Midbrain (tissue), 1 donor: ENCODE measurements at regions not wholly inside any gene's neighbourhood (a gene's known extent, or its start where the extent isn't known, plus 50 kb on each side); places are given as distances from the start of the nearest gene placed in this dataset.
"Not testable (repeated sequence)": the region's sequence is repeated elsewhere in the genome, so short reads cannot be mapped to it uniquely, and the experiment has no call there.

Experiments
- DNase-seq: peaks from one replicate; lab custom pipeline; 2025; lab: John Stamatoyannopoulos, UW

- DNase-seq, result no peak
Observed at GRCh38 chr10:84632866-84633265, 304.5 kb downstream of the CCSER2 start.

DNA sequence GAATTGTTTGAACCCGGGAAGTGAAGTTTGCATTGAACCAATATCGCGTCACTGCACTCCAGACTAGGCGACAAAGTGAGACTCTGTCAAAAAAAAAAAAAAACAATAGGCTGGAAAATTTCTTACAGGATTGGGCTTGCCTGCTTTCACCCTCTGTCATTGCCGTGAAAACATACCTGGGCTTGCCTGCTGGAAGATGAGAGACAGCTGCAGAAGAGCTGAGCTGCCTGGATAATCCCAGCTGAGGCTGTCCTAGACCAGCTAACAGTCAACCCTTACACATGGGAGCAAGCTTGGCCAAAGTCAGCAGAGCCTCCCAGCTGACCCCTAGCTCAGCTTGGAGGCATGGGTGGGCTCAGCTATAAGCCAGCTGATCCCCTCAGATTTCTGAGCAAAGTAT, 306.2 kb downstream of the CCSER2 start:
- DNase-seq, result no peak

DNA sequence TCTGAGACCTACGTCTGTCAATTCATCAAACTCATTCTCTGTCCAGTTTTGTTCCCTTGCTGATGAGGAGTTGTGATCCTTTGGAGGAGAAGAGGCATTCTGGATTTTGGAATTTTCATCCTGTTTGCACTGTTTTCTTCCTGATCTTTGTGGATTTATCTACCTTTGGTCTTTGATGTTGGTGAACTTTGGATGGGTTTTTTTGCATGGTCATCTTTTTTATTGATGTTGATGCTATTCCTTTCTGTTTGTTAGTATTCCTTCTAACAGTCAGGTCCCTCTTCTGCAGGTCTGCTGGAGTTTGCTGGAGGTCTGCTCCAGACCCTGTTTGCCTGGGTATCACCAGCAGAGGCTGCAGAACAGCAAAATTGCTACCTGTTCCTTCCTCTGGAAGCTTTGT, 322.2 kb downstream of the CCSER2 start:
- DNase-seq, result not testable (repeated sequence)

DNA sequence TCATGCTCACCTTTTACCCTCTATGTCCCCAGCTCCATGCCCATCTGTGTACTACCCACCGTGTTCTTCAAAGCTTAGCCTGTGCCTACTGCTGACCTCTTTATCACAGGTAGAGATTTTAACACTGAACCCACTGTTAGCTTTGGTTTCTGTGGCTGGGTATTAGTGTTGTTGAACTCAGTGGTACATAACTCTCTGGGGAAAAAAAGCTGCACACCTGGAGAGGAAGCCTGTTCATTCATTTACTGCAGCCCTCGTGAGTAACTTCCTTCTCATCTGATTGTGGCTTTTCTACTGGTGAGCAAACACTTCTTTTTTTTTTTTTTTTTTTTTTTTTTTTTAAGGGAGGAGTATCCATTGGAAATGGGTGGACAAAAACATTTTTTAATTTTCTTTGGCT, 326.3 kb downstream of the CCSER2 start:
- no peak for DNase-seq

DNA sequence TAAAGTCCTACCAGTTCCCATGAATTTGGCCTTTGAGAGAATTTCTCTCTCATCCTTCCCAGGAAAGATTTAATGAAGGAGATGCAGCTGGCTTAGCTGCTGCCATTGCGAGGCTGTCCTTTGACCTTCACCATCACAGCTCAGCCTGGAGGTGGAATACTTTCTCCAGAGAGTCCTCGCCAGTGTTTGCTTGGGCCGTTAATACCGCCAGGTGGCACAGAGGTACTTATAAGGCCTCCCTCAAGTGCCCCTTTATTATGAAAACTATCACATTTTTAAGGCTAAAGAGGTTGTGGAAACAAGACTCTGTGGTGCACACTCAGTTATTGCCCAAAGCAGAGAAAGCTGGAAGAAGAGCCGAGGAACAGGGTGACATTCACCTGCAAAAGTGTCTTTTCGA, 330.6 kb downstream of the CCSER2 start:
- no peak for DNase-seq

DNA sequence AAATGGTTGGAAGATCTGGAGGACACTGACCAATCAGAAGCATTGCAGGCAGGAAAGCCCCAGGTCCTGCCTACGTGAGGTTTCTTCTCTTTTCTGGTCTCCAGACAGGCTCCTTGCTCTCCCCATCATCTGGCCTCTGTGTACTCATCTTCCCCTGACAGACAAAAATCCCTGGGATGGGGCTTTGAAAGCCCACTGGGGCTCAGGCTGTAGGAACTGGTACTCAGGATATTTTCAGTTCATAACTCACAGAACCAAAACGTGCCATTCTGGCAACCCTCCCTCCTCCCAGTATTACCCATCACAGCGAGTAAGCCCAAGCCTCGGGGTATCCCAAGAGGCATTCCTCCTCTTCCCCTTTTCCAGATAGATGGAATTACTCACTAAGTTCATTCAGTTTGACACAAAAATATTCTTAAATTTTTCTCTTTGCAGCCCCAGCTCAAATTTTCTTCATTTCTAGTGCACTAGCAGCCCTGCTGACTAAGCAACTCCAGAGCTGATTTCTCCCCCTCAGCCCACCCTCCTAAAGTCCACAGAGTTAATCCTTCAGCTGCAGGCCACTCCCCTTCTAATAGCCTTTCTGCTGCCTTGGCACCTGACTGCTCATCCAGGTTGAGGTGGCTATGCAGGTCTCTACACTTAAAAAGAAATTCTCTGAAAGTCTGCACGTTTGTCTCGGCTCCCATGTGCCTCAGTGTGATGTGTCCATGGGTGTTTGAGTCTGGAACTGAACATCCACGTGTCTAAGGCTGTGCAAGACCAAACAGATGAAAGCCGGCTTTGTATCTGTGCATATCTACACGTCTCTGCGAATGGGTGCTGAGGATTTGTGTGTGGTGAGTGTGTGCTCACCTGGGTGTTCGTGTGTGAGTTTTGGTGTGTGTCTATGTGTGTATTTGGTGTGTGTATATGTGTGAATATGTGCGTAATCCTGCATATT, 331.4 kb downstream of the CCSER2 start:
- DNase-seq, result no peak

- no peak for DNase-seq
Observed at GRCh38 chr10:84660450-84661159, 332.2 kb downstream of the CCSER2 start.

GRCh38 chr10:84665211-84665610, 336.8 kb downstream of the CCSER2 start:
- DNase-seq, result no peak

DNA sequence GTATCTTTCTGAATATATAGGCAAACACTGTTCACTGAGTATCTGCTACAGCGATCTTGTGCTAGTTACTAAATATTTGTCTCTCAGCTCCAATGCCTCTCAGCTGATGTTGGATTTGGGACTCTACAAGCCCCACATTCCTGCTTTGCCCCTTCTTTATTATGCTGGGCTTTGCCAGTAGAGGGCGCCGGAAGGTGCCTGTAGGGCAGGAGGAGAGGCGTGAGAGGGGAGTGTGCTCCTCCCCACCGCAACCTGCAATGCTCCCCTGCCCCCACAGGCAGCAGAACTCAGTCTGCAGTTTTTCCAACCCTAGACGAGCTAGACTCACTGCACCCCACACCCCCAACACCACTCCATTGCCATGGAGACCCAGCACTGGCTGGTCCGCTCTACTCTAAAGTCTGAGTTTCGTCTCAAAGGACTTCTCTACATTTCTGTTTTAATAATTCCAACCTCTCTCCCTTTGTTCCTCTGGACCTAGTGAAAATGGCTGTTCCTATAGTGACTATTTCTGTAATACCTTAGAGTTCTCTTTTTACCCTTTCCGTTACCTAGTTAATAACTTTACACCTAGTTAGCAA, 337.6 kb downstream of the CCSER2 start:
- DNase-seq, result no peak

- DNase-seq, result no peak
Observed at GRCh38 chr10:84668186-84668763, 339.9 kb downstream of the CCSER2 start.

DNA sequence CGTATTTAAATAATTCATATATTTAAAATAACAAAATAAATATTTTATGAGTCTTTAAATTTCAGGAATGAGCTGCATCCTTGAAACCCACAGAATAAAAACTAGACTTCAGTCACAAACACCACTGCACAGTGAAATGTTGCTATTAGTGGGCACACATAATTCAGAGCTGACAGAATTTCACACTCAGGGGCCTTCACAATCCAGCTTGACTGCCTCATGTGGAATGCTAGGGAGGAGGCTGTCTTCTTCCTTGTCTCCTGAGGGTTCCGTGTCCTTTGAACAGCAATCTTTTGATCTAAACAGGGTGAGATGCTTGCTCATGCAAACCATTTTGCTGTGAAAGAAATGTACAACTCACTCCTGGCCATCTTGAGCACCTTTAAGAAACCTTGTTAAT, 346.7 kb downstream of the CCSER2 start:
- DNase-seq, result no peak

DNA sequence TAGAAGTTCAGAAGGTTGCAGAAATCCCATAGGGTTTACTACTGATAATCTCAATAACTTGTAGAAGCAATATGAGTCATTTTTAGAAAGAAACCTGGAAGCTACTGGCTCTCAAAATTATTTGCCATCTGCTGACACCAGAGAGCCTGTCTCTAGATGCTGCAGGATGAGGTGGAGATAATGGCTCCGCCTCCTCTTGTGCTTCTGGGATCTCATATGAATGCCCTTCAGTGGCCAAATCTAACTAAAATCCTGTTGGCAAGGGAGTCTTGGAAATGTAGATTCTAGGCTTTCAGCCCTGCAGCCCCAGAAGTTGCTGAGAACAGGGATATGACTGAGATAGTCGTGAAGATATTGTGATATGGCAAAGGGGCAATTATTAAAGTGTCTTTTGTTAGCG, 348.1 kb downstream of the CCSER2 start:
- no peak for DNase-seq

DNA sequence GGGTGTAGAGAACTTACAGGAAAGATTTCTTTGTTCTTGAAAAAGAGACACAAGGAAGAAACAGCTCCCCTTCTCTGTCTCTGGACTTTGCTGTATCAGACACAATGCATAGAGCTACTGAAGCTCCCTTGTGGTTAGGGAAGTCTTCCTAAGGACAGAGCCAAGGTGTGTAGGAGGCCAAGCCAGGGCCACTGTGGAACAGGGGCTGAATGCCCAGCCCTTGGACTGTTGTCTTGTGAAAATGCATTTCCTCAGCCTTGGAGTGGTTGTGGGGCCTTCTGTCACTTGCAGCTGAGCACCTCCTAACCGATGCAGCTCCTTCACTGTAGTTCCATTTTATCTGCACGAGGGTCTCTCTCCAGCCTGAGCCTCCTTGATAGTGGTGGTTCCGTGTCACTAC, 353.4 kb downstream of the CCSER2 start:
- no peak for DNase-seq

DNA sequence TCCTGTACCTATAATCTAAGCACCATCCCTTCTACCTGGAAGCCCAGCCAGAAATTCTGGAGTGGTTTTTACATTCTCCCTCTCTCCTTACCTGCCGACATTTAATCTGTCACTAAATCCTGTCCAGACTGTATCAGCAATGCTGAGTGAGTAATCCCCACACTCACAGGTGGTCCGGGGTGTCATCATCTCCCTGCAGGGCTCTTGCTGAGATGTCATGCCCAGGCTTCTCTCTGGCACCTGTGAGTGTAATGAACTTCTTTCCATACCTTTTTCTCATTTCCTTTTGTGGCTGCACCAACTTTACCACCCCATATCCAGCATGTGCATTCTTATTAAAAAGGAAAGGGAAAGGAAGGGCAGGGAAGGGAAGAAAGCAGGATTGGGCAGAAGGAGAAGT, 355.2 kb downstream of the CCSER2 start:
- no peak for DNase-seq

DNA sequence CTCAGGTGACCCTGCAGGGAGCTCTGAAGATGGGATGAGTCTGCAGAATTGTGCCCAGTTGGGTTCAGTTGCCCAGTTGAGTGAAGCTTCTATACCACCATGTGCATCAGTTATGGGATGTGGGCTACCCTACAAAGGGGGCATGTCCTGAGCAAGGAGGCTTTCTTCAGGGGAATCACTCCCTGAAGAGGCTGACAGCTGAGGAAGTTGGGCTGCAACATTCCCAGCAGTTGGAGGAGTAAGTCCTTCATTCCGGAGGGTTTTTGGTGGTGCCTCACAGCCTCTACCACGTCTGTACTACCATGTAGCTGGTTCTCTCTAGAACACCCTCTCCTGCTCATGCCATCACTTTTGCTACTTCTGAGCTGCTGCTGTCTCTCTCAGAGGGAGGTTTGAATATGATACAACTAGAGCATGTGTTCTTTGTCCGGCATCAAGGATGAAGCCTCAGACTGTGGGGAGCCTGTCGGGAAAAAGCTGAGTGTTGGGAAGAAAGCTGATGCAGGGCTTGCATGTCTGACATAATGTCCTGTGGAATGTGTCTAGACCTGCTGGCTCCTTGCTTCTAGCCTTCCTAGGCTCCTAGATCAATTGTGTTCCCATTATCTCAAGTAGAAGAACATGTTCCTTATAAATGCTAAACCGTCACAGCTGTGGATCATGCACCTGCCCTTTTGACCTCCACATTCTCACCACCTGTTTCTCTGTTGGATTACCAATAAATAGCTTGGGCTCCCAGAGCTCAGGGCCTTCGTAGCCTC, 355.8 kb downstream of the CCSER2 start:
- DNase-seq, result no peak

DNA sequence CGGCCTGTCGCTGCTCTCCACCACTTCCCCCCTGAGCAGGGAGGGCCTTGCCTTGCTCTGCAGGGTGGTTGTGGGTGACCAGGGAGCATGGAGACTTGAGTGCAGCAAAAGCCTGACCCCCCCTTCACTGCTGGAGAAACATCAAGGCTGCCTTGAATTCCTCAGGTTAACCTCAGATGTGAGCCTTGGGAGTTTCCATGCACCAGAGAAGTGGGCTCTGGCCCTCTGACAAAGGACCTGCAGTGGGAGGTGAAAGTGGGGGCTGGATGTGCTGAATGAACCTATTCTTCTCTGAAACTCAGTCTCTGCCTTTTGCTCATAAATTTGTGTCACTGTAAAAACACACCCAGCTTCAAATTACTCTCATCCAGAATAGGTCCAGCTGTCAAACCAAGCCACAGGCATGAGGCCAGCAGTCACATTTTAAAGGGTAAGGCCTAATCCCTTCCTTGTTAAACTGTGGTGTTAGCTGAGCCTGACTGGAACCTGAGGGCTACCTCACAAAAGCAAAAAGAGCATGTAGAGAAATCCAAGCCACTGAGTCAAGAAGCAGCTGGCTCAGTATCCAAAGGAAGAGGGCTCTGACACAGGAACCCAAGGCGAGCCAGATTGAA, 356.8 kb downstream of the CCSER2 start:
- no peak for DNase-seq

GRCh38 chr10:84693006-84693405, 364.6 kb downstream of the CCSER2 start:
- DNase-seq, result no peak

- DNase-seq, result no peak
Observed at GRCh38 chr10:84695902-84696301, 367.5 kb downstream of the CCSER2 start.

DNA sequence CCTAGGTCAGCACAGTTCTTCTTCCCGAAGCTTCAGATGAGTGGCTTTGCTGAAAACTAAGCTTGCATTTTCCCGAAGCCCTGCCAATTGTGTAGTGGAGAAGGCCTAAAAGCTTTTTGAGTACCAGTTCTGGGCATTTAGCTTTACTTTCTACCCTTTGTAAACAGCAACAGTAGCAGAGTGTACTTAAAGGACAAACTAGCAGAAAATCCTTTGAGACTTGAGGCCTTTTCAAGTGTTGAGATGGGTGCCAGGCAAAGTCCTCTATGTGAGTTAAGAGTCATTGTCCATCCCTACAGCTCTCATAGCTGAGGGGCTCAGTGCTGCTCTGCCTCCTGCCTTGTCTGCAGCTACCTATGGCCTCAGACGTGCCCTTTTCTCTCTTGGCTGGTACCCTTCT, 368.2 kb downstream of the CCSER2 start:
- no peak for DNase-seq

DNA sequence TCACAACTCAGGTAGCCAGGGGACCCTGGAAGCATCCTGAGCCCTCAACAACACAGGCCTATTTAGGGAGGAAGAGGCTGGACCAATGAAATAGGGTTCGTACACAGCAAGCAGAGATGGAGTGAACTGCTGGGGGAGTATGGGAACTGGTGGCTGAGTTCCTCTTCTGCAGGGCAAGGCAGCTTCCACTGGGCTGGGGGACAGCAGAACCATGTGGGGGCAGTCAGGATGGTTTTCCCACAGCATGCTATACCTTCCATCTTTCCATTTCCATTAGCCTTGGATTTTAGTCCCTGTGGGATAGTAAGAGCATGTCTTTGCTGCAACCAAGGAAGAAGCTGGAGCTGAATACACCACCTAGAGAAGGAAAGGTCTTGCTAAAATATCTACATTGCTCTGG, 370.6 kb downstream of the CCSER2 start:
- DNase-seq, result no peak

- DNase-seq, result no peak
Observed at GRCh38 chr10:84700668-84701369, 372.4 kb downstream of the CCSER2 start.
